Right kidney (tissue), 1 donor: ENCODE measurements at regions not wholly inside any gene's neighbourhood (a gene's known extent, or its start where the extent isn't known, plus 50 kb on each side); places are given as distances from the start of the nearest gene placed in this dataset.
"Not testable (repeated sequence)": the region's sequence is repeated elsewhere in the genome, so short reads cannot be mapped to it uniquely, and the experiment has no call there.

Experiments used
- DNase-seq: peaks from one replicate; pipeline ENCODE4 v3.0.0-alpha.2; 2016

DNA sequence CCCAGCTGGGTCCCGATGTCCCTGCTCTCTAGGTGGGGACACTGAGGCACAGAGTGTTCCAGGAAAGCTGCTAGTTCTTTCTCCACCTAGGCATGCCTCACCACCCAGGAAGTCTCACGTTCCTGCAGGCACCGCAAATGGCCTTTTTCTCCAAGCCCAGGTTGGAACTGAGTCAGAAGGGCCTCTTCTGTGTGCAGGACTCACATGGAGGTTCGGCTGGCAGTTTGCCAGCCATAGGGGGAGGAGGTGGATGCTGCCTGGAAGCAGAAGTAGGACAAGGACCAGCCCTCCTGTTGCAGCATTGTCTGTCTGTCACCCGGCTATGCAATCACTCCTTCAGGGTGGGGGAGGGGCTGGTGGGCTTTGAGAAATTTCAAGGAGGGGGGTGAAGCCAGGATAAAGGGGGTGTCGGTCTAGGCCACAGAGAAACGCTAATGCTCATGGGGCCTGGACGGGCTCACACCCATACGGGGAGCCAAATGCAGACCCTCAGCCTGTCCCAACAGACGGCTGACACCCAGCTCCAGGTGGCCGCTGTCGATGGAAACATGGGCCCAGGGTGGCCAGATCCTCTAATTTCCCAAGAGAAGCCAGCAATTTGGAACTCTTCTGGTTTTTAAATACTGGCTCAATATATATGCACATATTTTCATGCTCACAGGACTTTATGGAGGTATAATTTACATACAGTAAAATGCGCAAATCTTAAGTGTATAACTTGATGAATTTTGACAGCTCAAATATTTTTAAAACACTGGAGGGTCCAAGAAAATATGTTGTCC lies 120.5 kb downstream of the PHETA1 start:
- DNase-seq, result no peak

DNA sequence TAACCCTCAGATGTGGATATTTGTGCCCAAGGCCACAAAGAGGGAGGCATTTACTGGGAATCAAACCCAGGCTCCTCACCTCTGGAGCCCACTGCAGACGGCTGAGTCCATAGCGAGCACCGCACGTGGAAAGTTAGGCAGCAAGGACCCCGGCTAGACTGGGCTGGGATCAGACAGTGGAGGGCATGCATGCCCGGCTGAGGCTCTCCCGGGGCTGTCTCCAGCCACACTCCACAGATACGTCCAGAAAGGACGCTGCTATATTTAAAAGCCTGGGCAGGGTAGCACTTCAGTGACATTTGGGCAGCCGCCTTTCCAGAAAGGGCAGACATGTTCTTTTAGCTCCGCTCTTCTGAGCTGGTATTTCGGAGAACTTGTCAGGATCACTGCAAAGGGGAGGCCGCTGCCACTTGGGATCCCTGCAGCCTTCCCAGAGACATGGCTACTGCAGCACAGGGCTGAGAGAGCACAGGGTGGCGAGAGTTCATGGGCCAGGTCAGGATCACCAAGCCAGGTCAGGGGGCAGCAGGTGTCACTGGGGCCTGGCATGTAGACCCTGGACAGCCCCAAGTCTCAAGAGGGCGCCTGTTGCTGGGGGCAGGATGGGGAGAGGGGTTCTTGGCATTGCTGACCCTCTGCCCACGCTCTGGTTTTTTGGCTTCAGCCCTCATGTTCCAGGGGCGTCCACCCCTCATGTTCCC lies 121.7 kb downstream of the PHETA1 start:
- no peak for DNase-seq

DNA sequence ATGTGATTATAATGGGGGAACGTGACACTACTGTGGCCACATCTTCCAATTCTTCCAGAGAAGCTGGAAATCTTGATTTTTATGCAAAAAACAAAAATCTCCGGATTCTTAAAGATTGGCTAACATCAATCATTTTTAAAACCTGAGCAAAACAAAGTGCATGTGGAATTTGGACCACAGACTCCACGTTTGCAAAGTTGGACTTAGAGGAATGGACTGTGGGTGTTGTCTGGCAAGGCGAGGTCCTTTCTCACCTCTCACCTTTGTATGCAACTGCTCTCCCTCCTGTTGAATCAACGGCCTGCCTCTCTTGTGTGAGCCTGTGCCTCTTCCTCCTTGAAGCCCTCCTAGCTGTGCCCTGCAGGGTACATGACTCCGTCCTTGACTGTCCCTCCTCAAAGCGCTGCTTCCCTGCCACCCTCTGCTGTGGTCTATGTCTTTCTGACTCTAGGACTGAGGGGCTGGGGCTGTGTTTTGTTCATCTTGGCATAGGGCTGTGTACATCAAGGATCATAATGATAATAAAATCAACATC lies 122.4 kb downstream of the PHETA1 start:
- no peak for DNase-seq

DNA sequence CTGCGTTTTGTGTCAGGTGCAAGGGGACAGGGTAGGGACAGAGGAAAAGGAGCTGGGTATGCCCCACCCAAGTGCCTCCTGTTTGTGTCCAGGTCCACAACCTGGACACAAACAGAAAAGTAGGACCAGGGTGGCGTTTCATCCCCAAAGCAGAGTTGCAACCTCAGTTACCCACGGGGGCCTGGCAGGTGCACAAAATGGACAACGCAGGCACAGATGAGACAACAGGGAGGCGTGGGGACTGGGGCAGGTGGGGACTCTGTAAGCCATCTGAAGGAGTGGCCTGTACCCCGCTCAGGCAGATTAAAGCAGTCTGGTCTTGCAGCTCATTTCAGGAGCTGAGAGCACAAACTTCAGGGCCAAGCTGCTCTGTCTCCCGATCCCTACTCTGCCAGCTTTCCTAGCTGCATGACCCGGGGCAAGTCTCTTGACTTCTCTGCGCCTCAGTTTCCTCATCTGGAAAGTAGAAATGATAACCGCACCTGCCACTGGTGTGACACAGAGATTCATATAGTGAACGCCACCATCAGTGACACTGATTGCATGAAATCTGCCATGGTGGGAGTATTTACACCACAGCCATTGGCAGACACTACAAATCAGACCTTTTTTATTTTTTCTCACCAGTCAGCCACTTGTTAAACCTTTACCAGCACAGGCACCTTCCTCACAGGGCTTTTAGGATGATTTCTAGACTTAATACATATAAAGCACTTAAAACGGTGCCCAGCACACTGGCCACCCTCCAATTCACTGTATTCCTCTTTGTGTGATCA lies 123.0 kb downstream of the PHETA1 start:
- DNase-seq, result no peak

DNA sequence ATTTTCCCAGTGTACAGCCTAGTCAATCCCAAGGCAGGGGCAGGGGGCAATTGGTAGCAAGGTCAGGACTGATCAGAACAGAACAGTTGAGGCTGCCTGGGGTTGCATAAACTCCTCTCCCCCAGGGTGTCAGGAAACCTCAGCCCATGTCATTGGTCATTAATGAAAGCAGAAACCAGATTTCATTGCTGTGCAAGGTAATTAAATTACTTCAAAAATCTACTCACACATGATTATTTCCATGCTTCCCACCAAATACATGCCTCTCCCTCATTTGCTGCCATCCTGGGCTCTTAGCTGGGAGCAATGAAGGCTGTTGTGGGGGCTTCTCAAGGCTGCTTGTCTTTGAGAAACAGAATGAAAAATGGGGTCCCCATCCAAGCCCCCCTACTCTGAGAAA lies 124.2 kb downstream of the PHETA1 start:
- DNase-seq, result no peak

DNA sequence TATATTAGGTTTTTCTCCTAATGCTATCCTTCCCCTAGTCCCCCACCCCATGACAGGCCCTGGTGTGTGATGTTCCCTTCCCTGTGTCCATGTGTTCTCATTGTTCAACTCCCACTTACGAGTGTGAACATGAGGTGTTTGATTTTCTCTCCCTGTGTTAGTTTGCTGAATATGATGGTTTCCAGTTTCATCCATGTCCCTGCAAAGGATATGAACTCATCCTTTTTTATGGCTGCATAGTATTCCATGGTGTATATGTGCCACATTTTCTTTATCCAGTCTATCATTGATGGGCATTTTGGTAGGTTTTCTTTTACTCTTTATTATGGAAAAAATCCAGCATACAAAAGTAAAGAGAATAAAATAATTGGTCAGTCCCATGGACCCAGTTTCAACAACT lies 126.1 kb downstream of the PHETA1 start:
- DNase-seq, result not testable (repeated sequence)

DNA sequence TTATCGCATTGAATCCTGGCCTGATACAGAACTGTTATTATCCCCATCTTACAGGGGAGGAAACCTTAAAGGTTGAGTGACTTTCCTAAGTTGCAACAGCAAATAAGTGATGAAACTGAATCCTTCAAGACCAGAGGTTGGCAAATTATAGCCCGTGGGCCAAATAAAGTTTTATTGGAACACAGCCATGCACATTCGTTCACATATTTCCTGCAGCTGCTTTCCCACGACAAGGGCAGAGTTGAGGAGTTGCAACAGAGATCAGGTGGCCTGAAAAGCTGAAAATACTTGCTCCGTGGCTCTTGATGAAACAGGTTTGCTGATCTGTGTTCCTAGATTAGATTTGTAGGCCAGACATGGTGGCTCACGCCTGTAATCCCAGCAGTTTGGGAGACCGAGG lies 126.7 kb downstream of the PHETA1 start:
- no peak for DNase-seq

DNA sequence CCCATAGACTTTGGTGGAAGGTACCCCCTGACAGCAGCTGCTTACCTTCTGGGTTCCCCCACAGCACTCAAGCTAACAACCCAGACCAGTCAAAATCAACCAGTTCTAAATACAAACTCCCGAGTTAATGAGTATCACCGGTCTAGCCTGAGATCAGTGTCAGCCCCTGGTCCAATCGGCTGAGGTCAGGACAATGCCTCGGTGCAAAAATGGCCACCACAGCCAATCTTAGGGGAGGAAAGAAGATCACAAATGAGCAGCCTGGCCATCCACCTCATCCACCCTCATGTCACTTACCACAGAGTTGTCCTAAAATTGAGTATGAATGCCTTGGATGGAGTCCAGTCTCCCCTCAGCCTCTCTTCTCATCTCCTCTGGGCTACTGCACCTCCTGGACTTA lies 128.5 kb downstream of the PHETA1 start:
- no peak for DNase-seq

DNA sequence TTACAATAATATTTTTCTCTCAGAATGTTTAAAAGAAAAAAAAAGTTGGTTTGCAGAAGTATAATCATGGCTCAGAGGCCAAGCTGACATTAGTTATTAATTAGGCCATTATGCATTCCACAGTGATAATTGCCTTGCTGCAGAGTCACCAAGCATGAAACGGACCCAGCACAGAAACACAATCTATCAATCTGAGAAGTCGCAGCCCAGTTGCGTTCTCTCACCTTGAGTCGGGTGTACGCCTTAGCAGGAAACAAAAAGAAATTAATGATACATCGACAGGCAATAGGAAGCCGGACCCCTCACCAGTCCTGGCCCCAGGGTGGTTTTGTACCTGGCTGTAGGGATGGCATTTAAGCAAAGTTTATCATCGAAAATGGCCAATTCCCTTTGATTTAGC lies 129.7 kb downstream of the PHETA1 start:
- no peak for DNase-seq

DNA sequence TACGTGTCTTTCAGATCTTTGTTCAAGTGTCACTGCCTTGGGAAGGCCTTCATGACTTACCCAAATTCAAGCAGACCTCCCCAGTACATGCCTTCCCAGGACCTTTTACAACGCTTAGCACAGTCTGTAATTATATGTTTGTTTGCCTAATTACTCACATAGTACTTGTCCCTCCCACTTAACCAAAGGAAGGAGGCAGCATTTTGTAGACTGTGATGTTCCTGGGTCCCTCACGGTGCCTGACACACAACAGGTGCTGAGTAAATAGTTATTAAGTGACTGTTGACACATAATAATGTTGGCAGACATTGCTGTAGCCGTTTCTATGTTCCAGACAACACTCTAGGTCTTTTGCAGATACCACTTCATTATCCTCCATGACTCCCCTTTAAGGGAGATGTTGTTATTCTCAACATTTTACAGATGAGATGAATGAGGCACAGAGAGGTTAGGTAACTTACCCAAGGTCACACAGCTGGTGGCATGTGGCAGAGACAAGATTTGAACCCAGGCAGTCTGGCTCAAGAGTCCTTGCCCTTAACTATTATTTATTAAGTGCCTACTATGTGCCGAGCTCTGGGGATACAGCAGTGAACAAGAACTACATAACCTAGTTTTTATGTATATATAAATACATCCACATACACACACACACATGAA lies 130.7 kb downstream of the PHETA1 start:
- DNase-seq, result no peak

DNA sequence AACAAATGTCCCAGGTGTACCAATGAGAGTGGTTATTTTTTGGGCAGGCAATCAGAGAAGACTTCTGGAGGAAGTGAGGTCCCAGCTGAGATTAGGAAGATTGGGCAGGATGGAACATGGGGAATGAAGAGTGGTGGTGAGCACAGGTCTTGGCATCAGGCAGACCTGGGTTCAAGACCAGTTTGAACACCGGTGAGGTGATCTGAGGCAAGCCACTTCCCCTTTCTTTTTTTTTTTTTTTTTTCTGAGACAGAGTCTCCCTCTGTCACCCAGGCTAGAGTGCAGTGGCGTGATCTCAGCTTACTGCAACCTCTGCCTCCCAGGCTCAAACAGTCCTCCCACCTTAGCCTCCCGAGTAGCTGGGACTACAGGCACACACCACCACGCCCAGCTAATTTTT lies 134.4 kb downstream of the PHETA1 start:
- not testable (repeated sequence) for DNase-seq

DNA sequence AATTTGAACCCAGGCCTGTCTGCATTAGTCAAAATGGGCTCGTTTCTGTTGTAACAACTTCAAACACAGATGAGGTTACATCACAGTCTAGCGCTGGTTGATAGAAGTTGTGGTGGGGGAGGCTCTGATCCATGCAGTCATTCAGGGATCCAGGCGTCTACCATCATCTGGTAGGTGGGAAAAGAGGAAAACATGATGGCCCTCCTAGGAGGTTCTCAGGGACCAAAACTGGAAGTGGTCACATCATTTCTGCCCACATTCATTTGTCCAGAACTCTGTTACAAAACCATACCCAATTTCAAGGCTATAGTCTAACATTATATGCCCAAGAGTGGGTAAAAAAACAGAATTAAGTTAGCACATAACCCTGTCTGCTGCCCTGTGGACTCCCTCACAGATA lies 135.1 kb downstream of the PHETA1 start:
- no peak for DNase-seq

DNA sequence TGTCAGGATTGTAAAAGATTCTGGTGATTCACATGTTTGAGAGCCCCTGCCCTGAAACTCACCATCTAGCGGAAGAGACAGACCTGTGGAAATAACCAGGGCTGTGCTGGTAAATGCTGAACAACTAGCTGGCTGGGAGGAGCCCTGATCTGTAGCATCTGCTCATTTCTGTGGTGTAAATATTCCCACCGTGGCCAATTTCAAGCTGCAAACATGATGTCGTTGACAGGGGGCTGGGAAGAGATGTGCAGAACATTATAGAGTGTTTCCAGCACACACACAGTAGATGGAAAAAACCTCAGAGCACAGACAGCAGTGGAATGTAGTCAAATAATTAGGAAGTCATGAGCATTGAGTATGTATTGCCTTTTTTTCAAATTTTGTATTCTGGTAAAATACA lies 138.2 kb downstream of the PHETA1 start:
- DNase-seq, result no peak

DNA sequence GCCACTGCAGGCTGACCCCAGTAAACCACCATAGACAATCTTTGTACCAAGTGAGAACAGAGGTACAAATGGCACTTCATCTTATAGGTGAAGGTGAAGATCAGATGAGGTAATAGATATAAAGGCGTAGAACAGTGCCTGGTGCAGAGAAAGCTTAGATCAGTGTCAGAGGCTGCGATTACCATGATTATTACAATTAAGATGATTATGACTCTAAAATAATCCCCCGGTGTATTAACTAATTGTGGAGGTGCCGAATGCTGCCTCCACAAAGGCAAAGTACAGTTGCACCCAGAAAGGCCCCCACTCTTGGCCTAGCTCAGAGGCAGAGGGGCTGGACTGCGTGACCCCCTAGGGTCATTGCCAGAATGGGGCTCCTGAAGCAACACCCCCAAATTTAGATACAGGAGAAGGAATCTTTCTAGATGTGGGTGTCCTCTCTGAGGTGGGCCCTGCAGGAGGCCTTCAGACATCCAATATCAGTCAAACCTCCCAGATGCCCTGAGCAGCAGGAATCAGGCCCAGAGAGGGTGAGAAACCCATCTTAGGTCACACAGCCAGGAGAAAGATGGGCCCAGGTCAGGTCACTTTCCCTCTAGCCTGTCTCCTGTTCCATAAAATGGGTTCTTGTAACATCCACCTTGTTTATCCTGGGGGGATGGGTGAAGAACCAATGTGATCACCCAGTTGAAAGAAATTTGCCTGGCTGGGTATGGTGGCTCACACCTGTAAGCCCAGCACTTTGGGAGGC lies 139.8 kb downstream of the PHETA1 start:
- no peak for DNase-seq

DNA sequence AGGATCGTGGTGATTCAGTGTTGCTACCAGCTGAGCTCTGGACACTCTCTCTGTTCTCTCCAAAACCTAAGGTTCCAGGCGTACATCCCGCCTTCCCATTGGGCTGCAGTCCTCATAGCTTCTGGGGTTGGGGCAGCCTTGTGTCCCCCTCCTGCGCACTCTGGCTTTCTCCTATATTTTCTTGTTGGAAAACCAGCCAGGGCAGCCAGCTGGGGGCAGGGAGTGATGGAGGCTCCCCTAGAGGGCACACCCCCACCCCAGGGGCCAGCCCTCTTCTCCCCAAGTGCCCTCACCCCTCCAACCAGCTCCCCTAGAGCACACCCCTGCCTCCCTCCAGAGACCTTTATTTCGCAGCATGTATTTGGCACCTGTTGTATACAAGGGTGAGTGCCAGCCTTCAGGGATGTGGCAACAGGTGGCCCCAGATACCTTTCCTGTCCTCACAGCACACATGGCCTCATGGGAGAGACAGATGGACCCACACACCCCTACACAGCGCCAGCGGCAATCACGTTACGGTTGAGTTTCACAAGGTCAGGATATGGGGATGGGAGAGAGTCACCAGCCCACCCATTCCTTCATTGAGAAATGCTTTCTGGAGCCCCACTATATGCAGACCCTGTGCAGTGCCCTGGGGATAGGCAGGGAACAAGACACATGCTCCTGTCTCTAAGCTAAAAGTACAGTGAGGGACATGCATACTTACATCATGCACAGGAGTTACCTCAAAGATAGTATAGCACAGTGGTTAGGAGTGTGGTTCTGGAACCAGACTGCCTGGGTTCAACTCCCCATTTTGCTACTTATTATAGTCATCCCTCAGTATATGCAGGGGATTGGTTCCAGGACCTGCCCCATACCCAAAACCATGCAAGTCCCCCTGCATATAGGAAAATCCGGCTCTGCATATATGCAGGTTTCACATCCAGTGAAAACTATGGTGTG lies 141.1 kb downstream of the PHETA1 start:
- DNase-seq, result no peak

DNA sequence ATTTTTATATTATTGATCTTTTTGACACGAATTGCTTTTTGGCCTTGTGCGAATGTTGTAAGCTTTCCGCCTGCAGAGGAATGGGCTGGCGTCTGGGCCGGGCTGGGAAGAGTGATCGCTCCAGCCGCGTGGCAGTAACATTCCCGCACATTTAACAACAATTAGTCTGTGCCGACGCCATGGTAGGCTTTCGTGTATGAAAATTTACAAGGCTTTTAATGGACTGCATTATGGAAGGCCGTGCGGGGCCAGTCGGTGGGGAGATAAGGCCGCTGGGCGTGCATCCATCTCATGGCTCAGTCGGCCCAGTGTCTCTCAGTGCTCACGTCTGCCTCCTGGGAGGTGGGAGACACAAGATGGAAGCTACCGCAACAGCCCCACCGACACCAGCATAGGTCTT lies 142.2 kb downstream of the PHETA1 start:
- DNase-seq, result no peak

DNA sequence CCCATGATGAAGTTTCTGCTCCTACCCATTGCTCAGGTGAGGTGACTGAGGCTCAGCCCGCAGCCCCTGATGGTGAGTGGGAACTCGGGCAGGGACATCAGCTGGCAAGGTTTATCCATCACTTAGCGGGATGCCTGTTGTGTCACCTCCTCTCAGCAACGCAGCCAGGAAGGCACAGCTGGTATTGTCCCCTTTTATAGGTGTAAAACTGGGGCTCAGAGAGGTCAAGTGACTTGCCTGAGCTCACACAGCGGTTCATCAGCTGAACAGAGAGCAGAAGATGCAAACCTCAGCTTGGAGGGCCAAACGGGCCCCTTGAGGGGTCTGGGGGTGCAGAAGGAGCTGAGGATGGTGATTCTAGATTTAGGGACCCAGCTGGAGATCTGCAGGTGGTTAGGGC lies 143.6 kb downstream of the PHETA1 start:
- DNase-seq, result no peak

DNA sequence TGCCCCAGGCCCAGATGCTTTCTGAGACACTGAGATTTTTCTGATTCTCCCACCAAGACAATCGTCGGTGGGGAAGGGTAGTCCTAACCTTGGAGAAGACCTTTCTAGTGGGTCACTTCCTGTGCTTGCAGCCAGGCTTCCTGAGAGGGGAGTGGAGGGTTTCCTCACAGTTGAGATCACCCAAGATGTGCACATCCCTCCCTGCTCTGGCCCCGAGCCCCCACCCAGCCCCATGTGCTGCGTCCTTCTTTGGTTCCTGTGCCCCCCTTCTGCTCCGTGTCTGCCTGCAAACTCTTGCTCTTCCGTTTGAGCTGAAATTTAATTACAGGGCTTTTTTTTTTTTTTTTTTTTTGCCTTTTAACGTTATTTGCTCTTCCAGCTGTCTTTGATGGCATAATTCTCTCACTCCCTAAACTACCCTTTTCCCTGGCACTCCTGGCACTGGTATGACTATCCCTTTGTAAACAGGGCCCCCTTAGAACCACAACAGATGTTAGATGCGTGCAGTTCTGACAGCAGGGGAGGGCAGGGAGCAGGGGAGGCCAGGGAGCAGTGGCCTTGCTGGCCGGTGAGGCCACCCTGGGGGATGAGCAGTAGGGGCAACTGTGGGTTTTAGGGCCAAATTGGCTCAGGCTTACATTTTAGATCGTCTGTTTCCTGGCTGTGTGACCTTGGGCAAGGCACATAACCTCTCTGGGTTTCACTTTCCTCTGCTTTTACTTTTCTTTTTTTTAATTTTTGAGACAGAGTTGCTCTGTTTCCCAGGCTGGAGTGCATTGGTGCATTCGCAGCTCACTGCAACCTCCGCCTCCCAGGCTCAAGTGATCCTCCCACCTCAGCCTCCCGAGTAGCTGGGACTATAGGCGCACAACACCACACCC lies 144.5 kb downstream of the PHETA1 start:
- DNase-seq, result no peak

DNA sequence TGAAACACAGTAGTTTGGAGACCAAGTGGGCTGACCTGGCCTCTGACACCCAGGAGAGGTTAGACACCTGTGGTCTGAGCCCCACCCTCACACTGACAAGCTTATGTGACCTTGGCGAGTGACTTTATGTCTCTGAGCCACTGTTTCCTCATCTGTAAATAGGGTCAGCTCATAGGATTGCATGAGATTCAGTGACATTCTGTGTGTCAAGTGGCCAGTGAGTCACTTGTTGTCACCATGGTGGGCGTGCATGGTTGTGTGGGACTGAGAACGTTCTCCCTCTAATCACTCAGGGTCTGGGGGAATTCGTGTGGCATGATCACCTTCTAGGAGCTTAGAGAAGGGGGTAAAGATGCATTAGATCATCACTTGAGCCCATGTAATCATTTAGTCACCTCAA lies 146.4 kb downstream of the PHETA1 start:
- DNase-seq, result no peak

DNA sequence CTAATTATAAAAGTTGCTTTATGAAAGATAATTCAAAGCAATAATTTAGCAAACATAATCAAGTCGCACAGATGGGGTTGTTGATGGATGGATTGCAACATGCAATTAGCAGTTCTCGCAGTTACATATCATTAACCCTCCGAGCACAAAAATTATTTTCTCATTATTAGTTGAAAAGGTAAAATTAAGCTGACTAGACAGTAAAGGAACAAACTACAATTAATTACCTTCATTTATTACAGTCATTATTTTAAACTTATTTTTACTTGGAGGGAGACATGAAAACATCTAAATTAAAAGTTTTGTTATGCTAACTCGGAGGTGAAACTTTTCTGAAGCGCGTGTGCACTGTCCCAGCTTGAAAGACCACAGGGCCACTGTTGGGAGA lies 146.9 kb downstream of the PHETA1 start:
- no peak for DNase-seq
